GM21423 (cell line): ENCODE measurements at regions not wholly inside any gene's neighbourhood (a gene's known extent, or its start where the extent isn't known, plus 50 kb on each side); places are given as distances from the start of the nearest gene placed in this dataset.
"Not testable (repeated sequence)": the region's sequence is repeated elsewhere in the genome, so short reads cannot be mapped to it uniquely, and the experiment has no call there.

Experiments
- ATAC-seq: cut with Tn5 transposase; IDR thresholded peaks from one replicate; pipeline ENCODE4 v1.9.1; 2021; ENCODE audit warnings: mild to moderate bottlenecking, moderate library complexity; ENCODE audit not compliant: unreplicated experiment

- no peak for ATAC-seq
Observed at GRCh38 chr3:190193210-190193609, 72.5 kb upstream of the P3H2 start.

- no peak for ATAC-seq
Observed at GRCh38 chr3:190192739-190193138, 72.0 kb upstream of the P3H2 start.

- ATAC-seq, result no peak
Observed at GRCh38 chr3:190192087-190192486, 71.4 kb upstream of the P3H2 start.

- no peak for ATAC-seq
Observed at GRCh38 chr3:190188197-190188596, 67.5 kb upstream of the P3H2 start.

GRCh38 chr3:190183121-190183520 lies 62.4 kb upstream of the P3H2 start:
- ATAC-seq, result no peak

GRCh38 chr3:190182418-190183043 lies 61.8 kb upstream of the P3H2 start:
- ATAC-seq, result no peak

GRCh38 chr3:190180268-190180667 lies 59.6 kb upstream of the P3H2 start:
- ATAC-seq, result no peak

- no peak for ATAC-seq
Observed at GRCh38 chr3:190178779-190179178, 58.1 kb upstream of the P3H2 start.

GRCh38 chr3:190176933-190177525 lies 56.3 kb upstream of the P3H2 start:
- ATAC-seq, result not testable (repeated sequence)

- ATAC-seq, result not testable (repeated sequence)
Observed at GRCh38 chr3:190176106-190176505, 55.4 kb upstream of the P3H2 start.

- no peak for ATAC-seq
Observed at GRCh38 chr3:190175490-190175889, 54.8 kb upstream of the P3H2 start.

- ATAC-seq, result no peak
Observed at GRCh38 chr3:190174471-190174870, 53.8 kb upstream of the P3H2 start.

GRCh38 chr3:190173426-190173825 lies 52.7 kb upstream of the P3H2 start:
- ATAC-seq, result no peak

GRCh38 chr3:190172751-190173150 lies 52.1 kb upstream of the P3H2 start:
- no peak for ATAC-seq
